SU-DHL-6 (cell line): ENCODE measurements at regions not wholly inside any gene's neighbourhood (a gene's known extent, or its start where the extent isn't known, plus 50 kb on each side); places are given as distances from the start of the nearest gene placed in this dataset.

ENCODE experiments used
- H2AFZ ChIP-seq: fragments of 200-600 bp; sonication (generic); 2 replicates; pipeline ENCODE4 v1.6.1; 2014; ENCODE audit warnings: low read depth, mild to moderate bottlenecking, moderate library complexity, mixed read lengths, antibody characterized with exemption, low read length; ENCODE audit not compliant: severe bottlenecking
- H3F3A ChIP-seq: fragments of 200-600 bp; shearing (Covaris generic); 2 replicates; pipeline ENCODE4 v1.6.0; 2016; ENCODE audit warnings: antibody characterized with exemption, mild to moderate bottlenecking; ENCODE audit not compliant: insufficient read depth
- H3K27ac ChIP-seq: fragments of 200-600 bp; sonication (generic); 2 replicates; pipeline ENCODE4 v1.5.1; 2016; ENCODE audit warnings: low read depth, mild to moderate bottlenecking, low read length, moderate library complexity, mixed read lengths
- H3K27me3 ChIP-seq: fragments of 200-600 bp; sonication (generic), shearing (Covaris generic); 2 replicates; pipeline ENCODE4 v1.6.0; 2014; ENCODE audit warnings: mild to moderate bottlenecking, low read length
- H3K36me3 ChIP-seq: fragments of 200-600 bp; sonication (generic); 2 replicates; pipeline ENCODE4 v1.6.1; 2014; ENCODE audit warnings: mild to moderate bottlenecking, low read length, mixed read lengths
- H3K4me2 ChIP-seq: fragments of 300-600, 200-600 bp; shearing (Covaris generic), sonication (generic); 2 replicates; pipeline ENCODE4 v1.6.0; 2014; ENCODE audit warnings: low read length, low read depth, mild to moderate bottlenecking; ENCODE audit not compliant: poor library complexity, severe bottlenecking
- H3K4me3 ChIP-seq: fragments of 200-600 bp; sonication (generic); 2 replicates; pipeline ENCODE4 v1.5.1; 2014; ENCODE audit warnings: antibody characterized with exemption, low read length, mild to moderate bottlenecking, mixed read lengths; ENCODE audit not compliant: insufficient read depth, poor library complexity, severe bottlenecking
- H3K79me2 ChIP-seq: fragments of 200-600 bp; sonication (generic); 2 replicates; pipeline ENCODE4 v1.6.1; 2014; ENCODE audit warnings: mild to moderate bottlenecking, low read length, moderate library complexity; ENCODE audit not compliant: insufficient read depth
- H3K9ac ChIP-seq: fragments of 200-600 bp; sonication (generic); 2 replicates; pipeline ENCODE4 v1.7.0; 2014; ENCODE audit warnings: mild to moderate bottlenecking, low read length
- H3K9me2 ChIP-seq: fragments of 200-600 bp; sonication (generic); replicated peaks from 2 replicates; pipeline ENCODE4 v1.6.1; 2014; ENCODE audit warnings: low read length; ENCODE audit not compliant: insufficient read depth
- H3K9me3 ChIP-seq: fragments of 200-600 bp; sonication (generic); 2 replicates; pipeline ENCODE4 v1.6.1; 2014; ENCODE audit warnings: low read length, mixed read lengths; ENCODE audit not compliant: insufficient read depth
- H4K20me1 ChIP-seq: fragments of 200-600 bp; sonication (generic); 2 replicates; pipeline ENCODE4 v1.6.1; 2014; ENCODE audit warnings: low read depth, mild to moderate bottlenecking, antibody characterized with exemption, low read length, moderate library complexity, mixed read lengths
- EZH2phosphoT487 ChIP-seq: fragments of 200-600 bp; sonication (generic), shearing (Covaris generic); conservative IDR thresholded peaks from 2 replicates; pipeline ENCODE4 v1.6.1; 2018; ENCODE audit warnings: mild to moderate bottlenecking, antibody characterized with exemption, low read length, moderate library complexity, mixed read lengths
- TF ChIP-seq, protein P1 (sequence below): fragments of 200-600 bp; sonication (generic); IDR thresholded peaks from one replicate; pipeline ENCODE4 v1.5.1; 2017; ENCODE audit warnings: antibody characterized with exemption, mild to moderate bottlenecking, low read length, moderate library complexity; ENCODE audit not compliant: insufficient read depth, poor library complexity, severe bottlenecking

DNA sequence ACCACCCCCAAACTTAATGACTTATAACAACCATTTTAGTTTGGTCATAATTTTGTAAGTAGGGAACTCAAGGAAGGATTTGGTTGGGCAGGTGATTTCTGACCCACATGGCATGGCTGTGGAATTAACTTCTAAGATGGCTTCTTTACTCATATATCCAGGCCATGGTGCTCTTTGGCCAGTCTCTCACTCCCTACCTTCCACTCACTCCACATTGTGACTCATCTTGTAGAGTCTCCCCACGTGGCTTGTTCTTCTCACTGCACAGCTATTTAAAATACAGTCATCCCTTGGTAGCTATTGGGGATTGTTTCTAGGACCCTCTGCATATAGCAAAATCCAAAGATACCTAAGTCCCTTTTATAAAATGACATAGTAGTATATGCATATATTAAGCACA is 76.6 kb upstream of the MAST4 start:
- Histone ChIP-seq H3K27me3 (no peaks in the 10 kb centered on the region), H3K9me2 (no peaks in the 10 kb centered on the region), H2AFZ (no peak overlapping the region), H3K9ac (no peak overlapping the region), H3K27ac (no peak overlapping the region), H3K9me3 (peaks cover 18% of the 10 kb centered on the region; the same call in 1 of the 2 replicates), H3K79me2 (no peaks in the 10 kb centered on the region), H3F3A (no peaks in the 10 kb centered on the region; the same call in 1 of the 2 replicates), H4K20me1 (no peaks in the 10 kb centered on the region), H3K4me3 (no peak overlapping the region), H3K4me2 (no peak overlapping the region), H3K36me3 (0 out of 2 replicates have a peak, but pooled peaks cover 7% of the 10 kb centered on the region)
- TF ChIP-seq, protein P1, sequence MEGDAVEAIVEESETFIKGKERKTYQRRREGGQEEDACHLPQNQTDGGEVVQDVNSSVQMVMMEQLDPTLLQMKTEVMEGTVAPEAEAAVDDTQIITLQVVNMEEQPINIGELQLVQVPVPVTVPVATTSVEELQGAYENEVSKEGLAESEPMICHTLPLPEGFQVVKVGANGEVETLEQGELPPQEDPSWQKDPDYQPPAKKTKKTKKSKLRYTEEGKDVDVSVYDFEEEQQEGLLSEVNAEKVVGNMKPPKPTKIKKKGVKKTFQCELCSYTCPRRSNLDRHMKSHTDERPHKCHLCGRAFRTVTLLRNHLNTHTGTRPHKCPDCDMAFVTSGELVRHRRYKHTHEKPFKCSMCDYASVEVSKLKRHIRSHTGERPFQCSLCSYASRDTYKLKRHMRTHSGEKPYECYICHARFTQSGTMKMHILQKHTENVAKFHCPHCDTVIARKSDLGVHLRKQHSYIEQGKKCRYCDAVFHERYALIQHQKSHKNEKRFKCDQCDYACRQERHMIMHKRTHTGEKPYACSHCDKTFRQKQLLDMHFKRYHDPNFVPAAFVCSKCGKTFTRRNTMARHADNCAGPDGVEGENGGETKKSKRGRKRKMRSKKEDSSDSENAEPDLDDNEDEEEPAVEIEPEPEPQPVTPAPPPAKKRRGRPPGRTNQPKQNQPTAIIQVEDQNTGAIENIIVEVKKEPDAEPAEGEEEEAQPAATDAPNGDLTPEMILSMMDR, result no peak
- TF ChIP-seq EZH2phosphoT487, result no peak

DNA sequence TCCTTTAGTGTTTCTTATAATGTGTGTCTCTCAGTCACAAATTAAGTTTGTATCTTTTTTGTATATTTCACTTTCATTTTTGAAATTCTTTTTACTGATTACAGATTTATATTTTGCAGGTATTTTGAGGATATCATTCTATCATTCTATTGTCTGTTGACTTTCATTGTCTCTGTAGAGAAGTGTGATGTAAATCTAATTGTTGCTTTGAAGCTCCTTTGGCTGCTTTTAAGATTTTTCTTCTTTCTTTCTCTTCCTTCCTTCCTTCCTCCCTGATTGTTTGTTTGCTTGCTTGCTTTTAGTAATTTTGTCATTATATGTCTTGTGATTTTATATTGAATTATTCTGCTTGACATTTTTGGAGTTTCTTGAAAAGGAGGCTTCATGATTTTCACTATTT is 75.3 kb upstream of the MAST4 start:
- Histone ChIP-seq H3K4me2 (no peak overlapping the region), H3K9ac (no peak overlapping the region), H4K20me1 (no peaks in the 10 kb centered on the region), H3K79me2 (no peaks in the 10 kb centered on the region), H3K9me3 (peaks cover 18% of the 10 kb centered on the region; the same call in 1 of the 2 replicates), H3K36me3 (0 out of 2 replicates have a peak, but pooled peaks cover 7% of the 10 kb centered on the region), H3F3A (no peaks in the 10 kb centered on the region), H3K27me3 (no peaks in the 10 kb centered on the region), H3K9me2 (no peaks in the 10 kb centered on the region), H3K27ac (no peak overlapping the region), H3K4me3 (no peak overlapping the region), H2AFZ (no peak overlapping the region)
- TF ChIP-seq EZH2phosphoT487, result no peak
- TF ChIP-seq, protein P1, result no peak

DNA sequence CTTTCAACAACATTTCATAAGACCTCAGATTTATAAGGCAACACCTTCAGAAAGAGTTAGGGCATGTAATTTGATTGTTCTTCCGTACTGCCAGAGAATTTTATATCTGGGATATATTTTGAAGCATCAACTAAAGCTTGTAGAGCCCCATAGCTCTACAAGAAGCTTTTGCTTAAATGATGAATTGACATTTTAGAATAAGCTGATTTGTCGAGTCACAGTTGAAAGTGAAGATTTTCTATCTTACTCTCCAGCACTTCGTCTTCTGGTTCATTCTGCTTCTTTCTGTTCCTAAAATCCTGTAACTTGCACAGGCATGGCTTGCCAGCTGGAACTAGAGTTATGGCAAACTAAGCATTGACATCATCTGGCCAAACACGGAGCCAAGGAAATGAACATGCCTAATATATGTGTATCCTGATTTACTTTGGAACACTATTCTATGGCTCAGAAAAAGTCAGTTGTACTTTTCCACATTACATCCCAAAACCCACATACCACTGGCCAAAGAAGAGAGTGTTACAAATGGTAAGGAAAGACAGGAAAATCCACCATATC is 68.6 kb upstream of the MAST4 start:
- no peaks in the 10 kb centered on the region for H3F3A ChIP-seq
- no peak overlapping the region for H3K27ac ChIP-seq
- no peaks in the 10 kb centered on the region for H4K20me1 ChIP-seq
- H3K4me2 ChIP-seq, result no peak overlapping the region
- H3K27me3 ChIP-seq, result no peaks in the 10 kb centered on the region
- H3K9me2 ChIP-seq, result no peaks in the 10 kb centered on the region
- H3K36me3 ChIP-seq, result no peaks in the 10 kb centered on the region
- H3K79me2 ChIP-seq, result no peaks in the 10 kb centered on the region
- H3K9ac ChIP-seq, result no peak overlapping the region
- no peak overlapping the region for H2AFZ ChIP-seq
- no peaks in the 10 kb centered on the region for H3K9me3 ChIP-seq
- no peak overlapping the region for H3K4me3 ChIP-seq
- no peak for TF ChIP-seq EZH2phosphoT487
- TF ChIP-seq, protein P1, result no peak
